ENCODE measurements at regions not wholly inside any gene's neighbourhood (a gene's known extent, or its start where the extent isn't known, plus 50 kb on each side); places are given as distances from the start of the nearest gene placed in this dataset.

DNA sequence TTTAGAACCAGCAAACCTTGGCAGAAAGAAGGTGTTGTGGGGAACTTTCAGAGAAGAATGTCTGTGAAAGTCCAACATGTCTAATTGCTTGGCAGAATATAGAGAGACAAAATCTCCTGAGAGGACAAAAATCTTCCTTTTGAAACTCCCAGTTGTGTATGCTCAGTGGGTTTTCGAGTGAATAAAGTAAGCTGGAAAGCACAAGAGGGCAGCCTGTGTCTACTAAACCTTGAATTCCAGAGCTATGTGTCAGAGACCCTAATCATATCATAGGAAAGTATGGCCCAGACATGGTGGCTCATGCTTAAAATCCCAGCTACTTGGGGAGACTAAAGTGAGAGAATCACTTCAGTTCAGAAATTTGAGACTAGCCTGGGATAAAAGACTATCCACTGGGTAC is 661.2 kb downstream of the SLC16A7 start:
- no peak for TF ChIP-seq ZFX (IDR thresholded peaks at IDR 0.05; ENCODE audit: borderline replicate concordance)
- TF ChIP-seq, protein P1, sequence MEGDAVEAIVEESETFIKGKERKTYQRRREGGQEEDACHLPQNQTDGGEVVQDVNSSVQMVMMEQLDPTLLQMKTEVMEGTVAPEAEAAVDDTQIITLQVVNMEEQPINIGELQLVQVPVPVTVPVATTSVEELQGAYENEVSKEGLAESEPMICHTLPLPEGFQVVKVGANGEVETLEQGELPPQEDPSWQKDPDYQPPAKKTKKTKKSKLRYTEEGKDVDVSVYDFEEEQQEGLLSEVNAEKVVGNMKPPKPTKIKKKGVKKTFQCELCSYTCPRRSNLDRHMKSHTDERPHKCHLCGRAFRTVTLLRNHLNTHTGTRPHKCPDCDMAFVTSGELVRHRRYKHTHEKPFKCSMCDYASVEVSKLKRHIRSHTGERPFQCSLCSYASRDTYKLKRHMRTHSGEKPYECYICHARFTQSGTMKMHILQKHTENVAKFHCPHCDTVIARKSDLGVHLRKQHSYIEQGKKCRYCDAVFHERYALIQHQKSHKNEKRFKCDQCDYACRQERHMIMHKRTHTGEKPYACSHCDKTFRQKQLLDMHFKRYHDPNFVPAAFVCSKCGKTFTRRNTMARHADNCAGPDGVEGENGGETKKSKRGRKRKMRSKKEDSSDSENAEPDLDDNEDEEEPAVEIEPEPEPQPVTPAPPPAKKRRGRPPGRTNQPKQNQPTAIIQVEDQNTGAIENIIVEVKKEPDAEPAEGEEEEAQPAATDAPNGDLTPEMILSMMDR (IDR thresholded peaks at IDR 0.05), result peak; percentile 41
- no peak overlapping the region for H3K27ac ChIP-seq

DNA sequence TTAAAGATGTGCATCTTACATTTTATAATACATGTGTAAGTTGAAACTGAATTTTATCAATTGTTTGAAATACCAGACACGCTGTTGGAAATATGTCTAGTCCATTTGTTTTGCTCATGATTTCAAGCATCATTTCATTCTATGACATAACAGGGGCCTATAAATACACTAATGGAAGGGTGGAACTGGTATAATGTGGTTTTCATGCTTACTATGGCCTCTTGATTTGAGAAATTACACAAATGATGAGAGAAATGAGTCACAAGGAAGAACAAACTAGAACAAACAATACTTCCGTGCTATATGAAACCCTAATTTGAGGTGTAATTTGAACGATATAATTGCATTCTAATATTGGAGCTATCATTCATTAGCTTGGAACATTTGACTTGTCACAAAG is 663.4 kb downstream of the SLC16A7 start:
- TF ChIP-seq ZFX (IDR thresholded peaks at IDR 0.05; ENCODE audit: borderline replicate concordance), result no peak
- TF ChIP-seq, protein P1 (IDR thresholded peaks at IDR 0.05), result no peak
- H3K27ac ChIP-seq, result no peak overlapping the region

DNA sequence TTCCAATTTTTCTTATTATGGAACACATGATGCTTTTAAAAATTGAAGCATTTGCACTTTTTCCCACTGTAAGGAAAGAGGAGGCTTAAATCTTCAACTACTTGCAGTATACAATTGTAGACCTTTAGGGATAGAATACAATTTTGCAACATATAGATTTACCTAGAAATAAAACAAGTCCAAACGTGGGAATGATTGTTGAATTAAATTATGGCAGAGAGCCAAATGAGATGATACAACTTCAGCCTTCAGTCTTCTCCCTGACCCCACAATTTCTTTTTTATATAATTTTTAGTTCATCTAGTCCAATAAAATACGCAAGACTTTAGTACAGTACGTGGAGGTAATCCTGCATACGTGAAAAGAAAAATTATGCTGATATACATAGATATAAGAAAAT is 666.5 kb downstream of the SLC16A7 start:
- no peak overlapping the region for H3K27ac ChIP-seq
- no peak for TF ChIP-seq ZFX (IDR thresholded peaks at IDR 0.05; ENCODE audit: borderline replicate concordance)
- TF ChIP-seq, protein P1 (IDR thresholded peaks at IDR 0.05), result no peak

DNA sequence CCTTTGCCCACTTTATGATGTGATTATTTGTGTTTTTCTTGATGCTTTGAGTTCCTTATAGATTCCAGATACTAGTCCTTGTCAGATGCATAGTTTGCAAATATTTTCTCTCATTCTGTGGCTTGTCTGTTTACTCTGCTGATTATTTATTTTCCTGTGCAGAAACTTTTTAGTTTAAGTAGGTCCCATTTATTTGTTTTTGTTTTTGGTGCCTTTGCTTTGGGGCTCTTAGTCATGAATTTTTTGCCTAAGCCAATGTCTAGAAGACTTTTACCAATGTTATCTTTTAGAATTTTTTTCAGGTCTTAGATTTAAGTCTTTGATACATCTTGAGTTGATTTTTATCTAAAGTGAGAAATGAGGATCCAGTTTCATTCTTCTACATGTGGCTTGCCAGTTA is 667.3 kb downstream of the SLC16A7 start:
- no peak for TF ChIP-seq ZFX (IDR thresholded peaks at IDR 0.05; ENCODE audit: borderline replicate concordance)
- TF ChIP-seq, protein P1 (IDR thresholded peaks at IDR 0.05), result no peak

DNA sequence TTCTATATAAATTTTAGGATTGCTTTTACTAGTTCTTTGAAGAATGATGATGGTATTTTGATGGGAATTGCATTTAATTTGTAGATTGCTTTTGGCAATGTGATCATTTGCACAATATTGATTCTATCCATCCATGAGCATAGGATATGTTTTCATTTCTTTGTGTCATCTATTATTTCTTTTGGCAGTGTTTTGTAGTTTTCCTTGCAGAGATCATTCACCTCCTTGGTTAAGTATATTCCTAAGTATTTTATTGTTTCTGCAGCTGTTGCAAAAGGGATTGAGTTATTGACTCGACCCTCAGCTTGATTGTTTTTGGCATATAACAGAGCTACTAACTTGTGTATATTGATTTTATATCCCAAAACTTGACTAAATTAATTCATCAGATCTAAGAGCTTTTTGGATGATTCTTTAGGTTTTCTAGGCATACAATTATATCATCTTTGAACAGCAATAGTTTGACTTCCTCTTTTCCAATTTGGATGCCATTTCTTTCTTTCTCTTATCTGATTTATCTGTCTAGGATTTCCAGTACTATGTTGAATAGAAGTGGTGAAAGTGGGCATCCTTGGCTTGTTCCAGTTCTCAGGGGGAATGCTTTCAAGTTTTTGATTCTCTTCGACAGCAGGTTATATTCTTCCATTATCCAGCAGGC is 668.1 kb downstream of the SLC16A7 start:
- H3K27ac ChIP-seq, result no peak overlapping the region
- no peak for TF ChIP-seq ZFX (IDR thresholded peaks at IDR 0.05; ENCODE audit: borderline replicate concordance)
- TF ChIP-seq, protein P1 (IDR thresholded peaks at IDR 0.05), result no peak

More for the DNA sequence above, 667.3 kb downstream of the SLC16A7 start:
- H3K27ac ChIP-seq, result no peak overlapping the region

DNA sequence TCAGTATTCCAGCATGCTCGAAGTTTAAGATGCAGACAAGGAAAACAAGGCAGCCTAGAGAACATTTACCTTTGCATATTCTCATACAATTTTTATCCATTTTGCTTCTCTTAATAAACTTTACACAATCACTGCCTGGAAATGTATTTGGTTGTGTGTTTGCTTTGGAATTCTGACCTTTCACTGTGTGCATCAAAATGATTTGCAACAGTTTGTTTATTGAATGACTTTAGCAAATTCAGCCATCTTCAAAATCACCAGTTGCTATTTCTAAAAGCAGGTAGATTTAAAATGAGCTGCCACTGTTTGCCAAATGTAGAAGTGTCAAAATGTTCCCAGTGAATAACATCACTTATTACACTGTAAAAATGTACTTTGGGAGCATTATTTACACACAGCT is 669.9 kb downstream of the SLC16A7 start:
- TF ChIP-seq, protein P1 (IDR thresholded peaks at IDR 0.05), result no peak
- TF ChIP-seq ZFX (IDR thresholded peaks at IDR 0.05; ENCODE audit: borderline replicate concordance), result no peak
- peak overlapping the region; percentile 89 for H3K27ac ChIP-seq

DNA sequence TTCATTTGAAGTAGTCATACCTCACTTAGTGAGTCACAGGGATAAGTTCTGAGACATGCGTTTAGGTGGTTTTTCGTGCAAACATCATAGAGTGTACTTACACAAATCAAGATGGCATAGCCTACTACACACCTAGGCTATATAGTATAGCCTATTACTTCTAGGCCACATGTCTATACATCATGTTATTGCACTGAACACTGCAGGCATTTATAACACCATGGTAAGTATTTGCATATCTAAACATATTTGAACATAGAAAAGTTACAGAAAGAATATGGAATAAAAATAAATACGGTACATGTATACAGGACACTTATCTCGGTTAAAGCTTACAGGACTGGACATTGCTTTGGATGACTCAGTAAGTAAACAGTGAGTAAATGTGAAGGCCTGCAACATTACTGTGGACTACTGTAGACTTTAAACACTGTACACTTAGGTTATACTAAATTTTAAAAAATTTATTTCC is 670.6 kb downstream of the SLC16A7 start:
- peak overlapping the region; percentile 89 for H3K27ac ChIP-seq
- TF ChIP-seq, protein P1 (IDR thresholded peaks at IDR 0.05), result no peak
- TF ChIP-seq ZFX (IDR thresholded peaks at IDR 0.05; ENCODE audit: borderline replicate concordance), result no peak

All from 22Rv1 (cell line).